ENCODE measurements at regions not wholly inside any gene's neighbourhood (a gene's known extent, or its start where the extent isn't known, plus 50 kb on each side); places are given as distances from the start of the nearest gene placed in this dataset.

DNA sequence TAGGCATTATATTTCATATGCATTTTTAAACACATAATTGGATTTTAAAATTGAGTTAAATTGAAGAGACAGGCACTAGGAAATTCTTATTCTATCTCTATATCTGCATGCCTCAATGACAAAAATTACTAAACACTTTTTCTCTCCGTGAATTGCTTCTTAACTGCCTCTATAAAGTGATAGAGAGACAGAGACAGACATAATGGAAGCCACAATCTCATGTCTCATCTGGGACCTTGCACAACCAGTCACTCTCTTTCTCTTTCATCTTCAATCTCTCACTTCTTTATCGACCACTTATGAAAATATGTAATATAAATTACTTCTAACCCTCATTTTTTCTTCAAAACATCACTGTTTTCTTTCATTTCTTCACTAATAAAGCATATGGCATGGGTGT, 238.9 kb upstream of the ZNF804A start:
- TF ChIP-seq, protein P1, sequence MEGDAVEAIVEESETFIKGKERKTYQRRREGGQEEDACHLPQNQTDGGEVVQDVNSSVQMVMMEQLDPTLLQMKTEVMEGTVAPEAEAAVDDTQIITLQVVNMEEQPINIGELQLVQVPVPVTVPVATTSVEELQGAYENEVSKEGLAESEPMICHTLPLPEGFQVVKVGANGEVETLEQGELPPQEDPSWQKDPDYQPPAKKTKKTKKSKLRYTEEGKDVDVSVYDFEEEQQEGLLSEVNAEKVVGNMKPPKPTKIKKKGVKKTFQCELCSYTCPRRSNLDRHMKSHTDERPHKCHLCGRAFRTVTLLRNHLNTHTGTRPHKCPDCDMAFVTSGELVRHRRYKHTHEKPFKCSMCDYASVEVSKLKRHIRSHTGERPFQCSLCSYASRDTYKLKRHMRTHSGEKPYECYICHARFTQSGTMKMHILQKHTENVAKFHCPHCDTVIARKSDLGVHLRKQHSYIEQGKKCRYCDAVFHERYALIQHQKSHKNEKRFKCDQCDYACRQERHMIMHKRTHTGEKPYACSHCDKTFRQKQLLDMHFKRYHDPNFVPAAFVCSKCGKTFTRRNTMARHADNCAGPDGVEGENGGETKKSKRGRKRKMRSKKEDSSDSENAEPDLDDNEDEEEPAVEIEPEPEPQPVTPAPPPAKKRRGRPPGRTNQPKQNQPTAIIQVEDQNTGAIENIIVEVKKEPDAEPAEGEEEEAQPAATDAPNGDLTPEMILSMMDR (IDR thresholded peaks at IDR 0.05; ENCODE audit: insufficient read depth, low read depth, low read length): no peak
- no peak for DNase-seq (ENCODE audit: low read depth)
- ChIA-PET CTCF (no interaction called here), POLR2A (no interaction called here)
- Histone ChIP-seq H3K36me3 (ENCODE audit: control insufficient read depth, insufficient read depth, low read length) (no peaks in the 10 kb centered on the region), H3K4me3 (ENCODE audit: low read depth, low read length) (no peak overlapping the region), H3K27me3 (ENCODE audit: control insufficient read depth, insufficient read depth, low read length) (no peaks in the 10 kb centered on the region)

DNA sequence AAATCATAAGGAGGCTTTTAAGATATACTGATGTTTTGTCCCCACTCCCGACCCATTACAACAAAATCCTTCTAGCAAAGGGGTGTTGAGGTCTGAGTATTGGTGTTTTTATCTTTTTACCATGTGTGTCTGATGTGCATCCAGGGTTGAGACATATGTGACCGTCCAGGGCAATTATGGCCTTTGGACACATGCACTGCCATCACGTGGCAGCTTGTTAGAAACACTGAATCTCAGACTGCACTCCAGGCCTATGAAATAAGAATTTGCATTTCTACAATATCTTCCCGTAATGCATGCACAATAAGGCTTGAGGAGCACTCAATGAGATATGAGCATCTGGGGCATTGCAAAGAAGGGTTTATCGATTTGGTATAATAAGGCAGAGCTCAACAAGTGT, 235.1 kb upstream of the ZNF804A start:
- Histone ChIP-seq H3K4me3 (ENCODE audit: low read depth, low read length) (no peak overlapping the region), H3K27me3 (ENCODE audit: control insufficient read depth, insufficient read depth, low read length) (no peaks in the 10 kb centered on the region), H3K36me3 (ENCODE audit: control insufficient read depth, insufficient read depth, low read length) (no peaks in the 10 kb centered on the region)
- TF ChIP-seq, protein P1 (IDR thresholded peaks at IDR 0.05; ENCODE audit: insufficient read depth, low read depth, low read length): no peak
- no peak for DNase-seq (ENCODE audit: low read depth)
- POLR2A ChIA-PET: no interaction called here
- CTCF ChIA-PET: no interaction called here

DNA sequence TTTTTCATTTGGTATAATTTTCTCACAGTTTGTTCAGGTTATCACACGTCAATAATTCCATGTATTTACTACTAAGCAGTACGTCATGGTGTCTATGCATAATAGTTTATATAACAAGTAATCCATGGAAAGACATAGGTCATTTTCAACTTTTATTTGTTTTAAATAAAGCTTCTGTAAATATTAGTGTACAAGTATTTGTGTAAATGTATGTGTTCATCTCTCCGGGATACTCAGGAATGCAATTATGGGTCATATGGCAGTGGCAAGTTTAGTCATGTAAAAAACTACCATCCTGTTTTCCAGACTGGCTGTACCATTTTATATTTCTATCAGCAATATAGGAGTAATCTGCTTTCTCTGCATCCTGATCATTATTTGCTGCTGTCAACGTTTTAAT, 231.1 kb upstream of the ZNF804A start:
- POLR2A ChIA-PET: no interaction called here
- TF ChIP-seq, protein P1 (IDR thresholded peaks at IDR 0.05; ENCODE audit: insufficient read depth, low read depth, low read length): no peak
- H3K36me3 ChIP-seq (ENCODE audit: control insufficient read depth, insufficient read depth, low read length): no peaks in the 10 kb centered on the region
- CTCF ChIA-PET: no interaction called here
- no peak overlapping the region for H3K4me3 ChIP-seq (ENCODE audit: low read depth, low read length)
- no peak for DNase-seq (ENCODE audit: low read depth)
- no peaks in the 10 kb centered on the region for H3K27me3 ChIP-seq (ENCODE audit: control insufficient read depth, insufficient read depth, low read length)

DNA sequence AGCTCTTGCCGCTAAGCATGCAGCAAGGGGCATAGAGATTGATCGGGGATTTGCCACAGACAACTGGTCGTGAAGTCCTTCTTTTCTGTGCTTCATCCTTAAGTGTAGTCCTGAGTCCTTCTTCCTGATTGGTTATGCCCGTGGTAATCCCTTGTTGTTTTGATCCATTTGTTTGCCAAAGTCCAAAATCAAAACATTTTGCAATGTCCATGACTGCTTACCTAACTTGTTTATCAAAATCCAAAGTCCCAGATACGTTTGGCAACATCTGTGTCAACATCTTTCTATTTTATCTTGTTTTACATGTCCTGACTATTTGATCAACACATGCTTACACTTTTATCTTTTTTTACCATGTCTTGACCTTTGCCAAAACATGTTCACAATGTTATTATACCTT, 229.0 kb upstream of the ZNF804A start:
- CTCF ChIA-PET: no interaction called here
- TF ChIP-seq, protein P1 (IDR thresholded peaks at IDR 0.05; ENCODE audit: insufficient read depth, low read depth, low read length): no peak
- Histone ChIP-seq H3K36me3 (ENCODE audit: control insufficient read depth, insufficient read depth, low read length) (no peaks in the 10 kb centered on the region), H3K27me3 (ENCODE audit: control insufficient read depth, insufficient read depth, low read length) (no peaks in the 10 kb centered on the region), H3K4me3 (ENCODE audit: low read depth, low read length) (no peak overlapping the region)
- no peak for DNase-seq (ENCODE audit: low read depth)
- POLR2A ChIA-PET: interaction anchor here (0.6 kb wide), 1 partner anchor 301 kb away, joined by 3 read pairs; no protein-coding TSS in a partner anchor

DNA sequence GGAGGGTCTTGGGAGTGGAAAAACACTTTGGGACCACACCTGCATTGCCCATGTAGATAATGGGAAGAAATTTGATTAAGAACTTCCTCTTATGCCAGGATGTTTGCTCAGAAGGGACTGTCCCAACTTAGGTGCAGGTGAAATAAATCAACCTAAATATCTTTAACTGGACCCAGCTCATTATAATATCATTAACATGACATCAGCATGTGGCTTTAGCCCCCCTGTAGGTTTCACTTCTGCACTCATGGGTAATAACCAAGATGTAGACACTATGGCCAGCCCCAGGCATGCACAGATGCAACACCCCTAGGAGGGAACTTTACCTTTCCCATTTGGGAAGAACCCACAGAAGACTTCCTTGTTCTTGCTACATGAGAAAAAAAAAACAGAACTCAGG, 227.4 kb upstream of the ZNF804A start:
- H3K4me3 ChIP-seq (ENCODE audit: low read depth, low read length): no peak overlapping the region
- H3K27me3 ChIP-seq (ENCODE audit: control insufficient read depth, insufficient read depth, low read length): no peaks in the 10 kb centered on the region
- ChIA-PET POLR2A (no interaction called here), CTCF (no interaction called here)
- no peak for DNase-seq (ENCODE audit: low read depth)
- TF ChIP-seq, protein P1 (IDR thresholded peaks at IDR 0.05; ENCODE audit: insufficient read depth, low read depth, low read length): no peak
- H3K36me3 ChIP-seq (ENCODE audit: control insufficient read depth, insufficient read depth, low read length): no peaks in the 10 kb centered on the region

Data from BJ (cell line).